Effector memory CD8-positive, alpha-beta T cell (primary cell): ENCODE measurements at regions not wholly inside any gene's neighbourhood (a gene's known extent, or its start where the extent isn't known, plus 50 kb on each side); places are given as distances from the start of the nearest gene placed in this dataset.

Source experiments
- ATAC-seq: fragments of 150-1000 bp; cut with Tn5 transposase; replicated peaks from 2 replicates; pipeline ENCODE4 v1.10.0; 2021; ENCODE audit warnings: mild to moderate bottlenecking, moderate library complexity
- DNase-seq, 3 experiments: peaks; one replicate each; pipeline ENCODE4 v3.0.0; 2021
- H3K27ac Mint-ChIP-seq, 2 donors: one replicate each; pipeline ENCODE4 v1.8.0; 2022; ENCODE audit warnings: mild to moderate bottlenecking in 2 of 2, mixed read lengths in 2 of 2, moderate library complexity in 2 of 2
- H3K27me3 Mint-ChIP-seq, 2 donors: one replicate each; pipeline ENCODE4 v1.8.0; 2022; ENCODE audit warnings: mixed read lengths in 2 of 2
- H3K36me3 Mint-ChIP-seq: one replicate; pipeline ENCODE4 v1.8.0; 2022; ENCODE audit warnings: mild to moderate bottlenecking, moderate library complexity, mixed read lengths; ENCODE audit not compliant: insufficient read depth
- H3K4me1 Mint-ChIP-seq, 2 donors: one replicate each; pipeline ENCODE4 v1.8.0; 2022; ENCODE audit warnings: low read depth in 2 of 2, mixed read lengths in 2 of 2
- H3K4me3 Mint-ChIP-seq, 2 donors: one replicate each; pipeline ENCODE4 v1.8.0; 2022; ENCODE audit warnings: mild to moderate bottlenecking in 2 of 2, mixed read lengths in 2 of 2, moderate library complexity in 2 of 2
- H3K9me3 Mint-ChIP-seq, 2 donors: one replicate each; pipeline ENCODE4 v1.8.0; 2022; ENCODE audit warnings: mixed read lengths in 2 of 2

DNA sequence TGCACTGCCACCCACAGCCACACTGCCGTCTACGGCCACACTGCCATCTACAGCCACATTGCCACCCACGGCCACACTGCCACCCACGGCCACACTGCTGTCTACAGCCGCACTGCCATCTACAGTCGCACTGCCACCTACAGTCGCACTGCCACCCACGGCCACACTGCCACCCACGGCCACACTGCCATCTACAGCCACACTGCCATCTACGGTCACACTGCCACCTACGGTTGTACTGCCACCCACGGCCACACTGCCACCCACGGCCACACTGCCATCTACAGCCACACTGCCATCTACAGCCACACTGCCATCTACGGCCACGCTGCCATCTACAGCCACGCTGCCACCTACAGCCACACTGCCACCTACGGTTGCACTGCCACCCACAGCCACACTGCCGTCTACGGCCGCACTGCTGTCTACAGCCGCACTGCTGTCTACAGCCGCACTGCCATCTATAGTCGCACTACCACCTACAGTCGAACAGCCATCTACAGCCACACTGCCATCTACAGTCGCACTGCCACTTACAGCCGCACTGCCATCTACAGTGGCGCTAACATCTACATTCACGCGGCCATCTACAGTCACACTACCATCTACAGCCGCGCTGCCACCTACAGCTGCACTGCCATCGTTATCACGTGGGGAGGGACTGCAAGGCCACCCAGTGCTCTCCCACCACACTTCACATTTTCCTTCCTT lies 154.6 kb upstream of the AFDN start:
- no peak for ATAC-seq
- H3K27ac Mint-ChIP-seq, result no peak overlapping the region

DNA sequence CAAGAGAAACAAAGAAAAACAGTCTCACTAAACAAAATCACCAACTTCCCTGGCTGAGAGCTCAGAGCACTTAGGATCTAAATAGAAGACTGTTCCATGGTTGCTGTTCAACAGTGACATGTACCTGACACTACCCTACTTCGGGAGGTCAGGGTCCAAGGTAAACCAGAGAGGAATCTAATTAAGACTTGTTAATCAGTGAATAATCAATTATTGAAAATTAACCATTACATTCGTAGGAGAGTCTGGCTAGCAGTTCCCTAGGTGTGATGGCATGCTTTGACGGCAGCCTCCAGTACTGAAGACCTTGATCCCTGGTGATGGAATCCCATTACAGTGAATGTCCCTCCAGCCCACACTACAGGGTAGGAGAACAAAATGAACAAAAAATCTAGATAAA lies 154.0 kb upstream of the AFDN start:
- Mint-ChIP-seq H3K4me1 (no peaks in the 10 kb centered on the region), H3K27me3 (peaks cover 20 to 38% of the 10 kb centered on the region in 2 donors), H3K27ac (no peak overlapping the region), H3K4me3 (no peak overlapping the region), H3K9me3 (peaks cover 14 to 15% of the 10 kb centered on the region in 2 donors), H3K36me3 (no peaks in the 10 kb centered on the region)
- ATAC-seq (no peak), DNase-seq (no peak)

More for the DNA sequence above, 154.6 kb upstream of the AFDN start:
- Mint-ChIP-seq H3K36me3 (no peaks in the 10 kb centered on the region), H3K4me3 (no peak overlapping the region), H3K4me1 (no peaks in the 10 kb centered on the region), H3K9me3 (peaks cover 14 to 15% of the 10 kb centered on the region in 2 donors), H3K27me3 (peaks cover 20 to 32% of the 10 kb centered on the region in 2 donors)
- no peak for DNase-seq

DNA sequence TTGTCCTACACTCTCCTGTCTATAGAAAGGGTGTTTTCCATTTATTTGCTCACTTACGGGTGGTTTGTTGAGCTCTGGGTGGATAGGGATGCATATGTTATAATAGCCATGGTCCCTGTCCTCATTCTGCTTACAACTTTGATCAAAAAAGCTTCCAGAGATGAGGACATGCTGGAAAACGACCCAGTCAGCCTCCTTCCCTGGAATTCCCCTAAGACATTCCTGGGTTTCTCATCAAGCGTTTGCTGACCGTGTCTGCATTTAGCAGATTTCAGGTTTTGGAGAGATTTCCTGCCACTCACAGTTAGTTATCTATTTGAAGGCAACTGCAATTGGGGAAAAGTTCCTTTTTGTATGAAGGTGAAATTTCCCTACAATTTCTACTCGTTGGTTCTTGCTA lies 152.8 kb upstream of the AFDN start:
- no peak overlapping the region for H3K4me3 Mint-ChIP-seq
- H3K27me3 Mint-ChIP-seq, result peaks cover 24 to 50% of the 10 kb centered on the region in 2 donors
- H3K9me3 Mint-ChIP-seq, result peaks cover 14 to 15% of the 10 kb centered on the region in 2 donors
- ATAC-seq (no peak), DNase-seq (no peak)
- peaks cover 0 to 5% of the 10 kb centered on the region in 2 donors for H3K4me1 Mint-ChIP-seq
- no peaks in the 10 kb centered on the region for H3K36me3 Mint-ChIP-seq
- no peak overlapping the region for H3K27ac Mint-ChIP-seq

DNA sequence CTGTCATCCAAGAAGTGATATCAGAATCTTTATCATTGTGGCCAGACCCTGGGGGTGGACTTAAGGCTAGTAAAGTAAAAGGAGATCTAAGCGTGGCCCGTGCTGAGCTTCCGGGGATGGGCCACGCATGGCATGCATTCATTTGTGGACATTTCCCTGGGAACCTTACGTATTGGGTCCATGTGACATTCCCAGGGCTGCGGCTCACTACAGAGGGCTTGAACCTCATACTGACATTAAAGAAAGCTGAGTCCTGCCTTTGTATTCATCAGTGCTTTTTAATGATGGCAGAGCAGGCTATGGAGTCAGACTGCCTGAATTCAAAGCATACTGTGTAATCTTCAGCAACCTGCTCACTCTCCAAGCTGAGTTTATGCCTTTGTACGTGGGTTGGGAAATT lies 152.2 kb upstream of the AFDN start:
- no peaks in the 10 kb centered on the region for H3K36me3 Mint-ChIP-seq
- H3K27ac Mint-ChIP-seq, result no peak overlapping the region
- H3K4me3 Mint-ChIP-seq, result no peak overlapping the region
- DNase-seq (no peak), ATAC-seq (no peak)
- H3K9me3 Mint-ChIP-seq, result peaks cover 14 to 15% of the 10 kb centered on the region in 2 donors
- peaks cover 0 to 5% of the 10 kb centered on the region in 2 donors for H3K4me1 Mint-ChIP-seq
- peaks cover 29 to 56% of the 10 kb centered on the region in 2 donors for H3K27me3 Mint-ChIP-seq

DNA sequence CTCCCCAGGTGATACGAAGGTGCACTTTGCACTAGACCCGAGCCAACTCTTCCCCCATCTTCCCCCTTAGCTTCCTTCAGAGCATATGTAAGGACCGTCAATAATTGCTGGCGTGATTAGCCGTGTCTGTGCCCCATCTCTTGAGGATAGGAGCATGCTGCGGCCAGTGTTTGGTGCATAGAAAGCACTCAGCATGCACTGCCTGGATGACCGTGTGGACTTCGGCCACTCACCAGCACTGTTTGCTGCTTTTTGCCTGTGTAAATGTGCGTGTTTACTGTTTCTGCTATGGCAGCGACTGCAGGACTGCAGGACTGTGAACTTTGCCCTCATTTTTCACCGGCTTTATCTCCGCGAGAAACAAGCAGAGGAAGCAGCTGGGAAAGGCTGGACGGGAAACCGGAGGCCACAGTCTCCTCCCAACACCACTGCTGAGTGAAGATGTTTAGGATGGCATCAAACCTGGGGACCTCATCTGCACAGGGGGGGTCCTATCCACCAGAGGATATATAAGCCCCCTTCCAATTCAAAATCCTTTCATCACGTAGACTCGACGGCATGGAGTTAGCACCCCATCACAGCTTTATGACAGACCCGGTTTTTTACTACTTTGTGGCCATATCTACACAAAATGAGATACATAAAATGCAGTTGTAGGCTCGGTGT lies 150.6 kb upstream of the AFDN start:
- peaks cover 0 to 5% of the 10 kb centered on the region in 2 donors for H3K4me1 Mint-ChIP-seq
- H3K9me3 Mint-ChIP-seq, result peaks cover 14 to 15% of the 10 kb centered on the region in 2 donors
- no peak overlapping the region for H3K27ac Mint-ChIP-seq
- H3K36me3 Mint-ChIP-seq, result no peaks in the 10 kb centered on the region
- DNase-seq (no peak), ATAC-seq (no peak)
- no peak overlapping the region for H3K4me3 Mint-ChIP-seq
- peaks cover 40 to 72% of the 10 kb centered on the region in 2 donors for H3K27me3 Mint-ChIP-seq

DNA sequence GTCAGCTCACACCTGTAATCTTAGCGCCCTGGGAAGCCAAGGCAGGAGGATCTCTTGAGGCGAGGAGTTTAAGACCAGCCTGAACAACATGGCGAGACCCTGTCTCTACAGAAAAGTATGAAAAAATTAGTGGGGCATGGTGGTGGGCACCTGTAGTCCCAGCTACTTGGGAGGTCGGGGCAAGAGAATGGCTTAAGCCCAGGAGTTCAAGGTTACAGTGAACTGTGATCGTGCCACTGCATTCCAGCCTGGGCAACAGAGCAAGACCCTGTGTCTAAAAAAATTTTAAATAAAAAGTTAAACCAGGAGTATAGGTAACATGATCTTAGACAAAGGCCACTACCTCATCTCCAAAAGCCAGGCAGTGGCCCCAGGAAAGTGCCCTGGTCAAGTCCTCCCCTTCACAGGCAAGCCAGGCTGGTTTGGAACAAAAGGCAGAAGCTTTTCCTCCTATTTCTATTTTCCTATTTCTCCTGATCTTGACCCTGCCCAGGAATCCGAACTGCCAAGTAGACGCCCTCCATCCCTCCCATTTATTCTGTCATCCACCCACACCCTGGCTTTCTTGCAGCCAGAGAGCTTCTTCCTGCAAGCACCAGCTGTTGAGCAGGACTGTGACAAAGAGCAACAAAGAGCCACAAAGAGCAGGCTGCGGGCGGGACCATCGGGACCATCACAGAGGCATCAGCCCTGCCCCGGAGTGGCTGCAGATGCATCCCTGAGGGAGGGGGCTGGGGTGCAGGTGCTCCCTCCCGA lies 149.9 kb upstream of the AFDN start:
- peaks cover 0 to 5% of the 10 kb centered on the region in 2 donors for H3K4me1 Mint-ChIP-seq
- no peak overlapping the region for H3K27ac Mint-ChIP-seq
- peaks cover 47 to 79% of the 10 kb centered on the region in 2 donors for H3K27me3 Mint-ChIP-seq
- no peak overlapping the region for H3K4me3 Mint-ChIP-seq
- peaks cover 3% of the 10 kb centered on the region for H3K36me3 Mint-ChIP-seq
- H3K9me3 Mint-ChIP-seq, result peaks cover 8 to 11% of the 10 kb centered on the region in 2 donors
- ATAC-seq, result no peak
- no peak for DNase-seq

DNA sequence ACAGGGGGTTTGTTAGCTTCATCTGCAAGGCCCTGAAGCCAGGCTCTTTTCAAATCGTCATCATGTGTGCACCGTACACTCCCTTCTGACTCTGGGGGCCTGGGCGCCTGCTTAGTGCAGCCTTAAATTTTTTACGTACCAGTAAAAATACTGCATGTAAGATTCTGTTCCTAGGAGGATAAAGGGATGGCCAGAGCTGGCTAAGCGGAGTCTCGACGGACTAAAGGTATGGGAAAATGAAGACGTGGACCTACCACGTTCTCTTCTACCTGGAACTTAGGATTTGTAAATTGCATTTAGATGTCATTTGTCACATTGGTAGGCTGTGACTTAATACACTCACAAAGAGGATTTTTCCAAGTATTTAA lies 149.3 kb upstream of the AFDN start:
- DNase-seq, result no peak
- Mint-ChIP-seq H3K27ac (no peak overlapping the region), H3K9me3 (peaks cover 5% of the 10 kb centered on the region in 2 donors), H3K27me3 (peaks cover 53 to 85% of the 10 kb centered on the region in 2 donors), H3K36me3 (peaks cover 3% of the 10 kb centered on the region), H3K4me1 (peaks cover 0 to 5% of the 10 kb centered on the region in 2 donors), H3K4me3 (no peak overlapping the region)
- ATAC-seq, result no peak

DNA sequence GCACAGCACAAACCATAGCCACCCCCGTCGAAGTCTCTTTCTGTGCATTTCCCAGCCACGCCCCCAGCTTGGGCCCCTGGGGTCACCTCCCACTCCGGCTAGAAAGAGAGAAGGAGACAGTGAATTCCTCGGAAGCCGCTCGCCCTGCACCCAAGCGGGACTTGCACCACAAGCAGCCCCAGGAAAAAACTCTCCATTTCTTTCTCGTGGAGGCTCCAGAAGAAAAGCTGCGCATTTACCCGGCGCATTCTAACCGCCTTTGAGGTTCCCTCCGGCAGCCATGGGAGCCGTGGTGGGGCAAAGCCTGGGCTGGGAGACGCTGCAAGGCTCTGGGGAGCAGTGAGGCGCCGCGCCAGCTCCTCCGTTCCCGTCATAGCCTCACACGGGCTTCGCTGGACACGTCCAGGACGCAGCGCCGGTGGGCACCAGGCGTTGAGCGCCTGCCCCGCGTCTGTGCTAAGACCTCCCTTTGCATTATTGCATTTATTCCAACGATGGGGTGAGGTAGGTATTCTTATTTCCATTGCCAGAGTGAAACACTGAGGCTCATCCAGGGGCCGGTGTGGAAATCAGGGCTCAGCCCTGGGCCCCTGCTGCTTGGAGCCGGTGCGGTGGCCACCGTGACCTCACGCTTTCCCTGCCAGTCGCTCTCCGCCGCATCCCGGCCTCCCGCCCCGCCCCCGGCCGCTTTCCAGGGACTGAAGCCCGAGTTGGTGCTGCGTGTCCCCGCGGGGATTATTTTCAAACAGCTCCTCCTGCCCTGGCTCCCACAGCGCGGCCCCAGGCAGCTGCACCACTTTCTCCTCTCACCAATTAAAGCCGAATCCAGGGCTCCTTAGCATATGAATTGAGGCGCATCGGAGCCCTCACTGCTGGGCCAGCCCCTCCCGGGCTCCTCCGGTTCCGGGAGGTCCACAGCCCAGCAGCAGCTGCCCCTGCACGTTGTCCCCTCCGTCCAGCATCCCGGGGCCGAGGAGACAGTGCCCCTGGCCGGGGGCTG lies 148.3 kb upstream of the AFDN start:
- H3K36me3 Mint-ChIP-seq, result peaks cover 3% of the 10 kb centered on the region
- DNase-seq, result no peak
- no peak overlapping the region for H3K27ac Mint-ChIP-seq
- no peak overlapping the region for H3K4me3 Mint-ChIP-seq
- peaks cover 0 to 3% of the 10 kb centered on the region in 2 donors for H3K9me3 Mint-ChIP-seq
- peaks cover 0 to 5% of the 10 kb centered on the region in 2 donors for H3K4me1 Mint-ChIP-seq
- no peak for ATAC-seq
- H3K27me3 Mint-ChIP-seq, result peaks cover 54 to 93% of the 10 kb centered on the region in 2 donors

DNA sequence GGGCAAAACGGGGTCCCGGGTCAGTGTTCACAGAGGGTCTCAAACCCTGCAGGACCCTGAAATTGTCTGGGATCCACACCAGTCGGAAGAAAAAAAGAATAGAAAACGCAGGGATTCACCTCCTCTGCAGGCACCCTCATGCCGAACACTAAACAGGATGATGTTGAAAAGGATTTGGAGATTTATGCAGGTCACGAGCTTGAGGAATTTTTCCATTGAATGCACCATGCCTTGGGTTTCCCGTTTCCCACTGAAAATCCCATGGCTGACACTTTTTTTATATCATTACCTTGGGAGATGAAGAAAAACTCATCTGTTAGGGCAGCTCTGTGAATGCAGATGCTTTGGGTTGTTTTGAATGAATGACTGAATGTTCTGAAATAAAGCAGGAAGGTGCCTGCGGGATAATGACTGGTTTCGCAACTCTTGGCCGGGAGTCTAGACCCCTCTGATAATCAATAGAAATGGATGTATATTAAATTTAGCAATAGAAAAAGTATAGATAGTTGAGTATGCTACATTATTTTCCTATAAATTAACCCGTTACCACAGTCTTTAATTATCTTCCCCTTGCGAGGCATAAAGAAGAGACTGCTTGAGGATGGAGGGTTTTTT lies 147.5 kb upstream of the AFDN start:
- H3K36me3 Mint-ChIP-seq, result peaks cover 3% of the 10 kb centered on the region
- no peak overlapping the region for H3K4me3 Mint-ChIP-seq
- no peak overlapping the region for H3K27ac Mint-ChIP-seq
- H3K9me3 Mint-ChIP-seq, result peaks cover 0 to 3% of the 10 kb centered on the region in 2 donors
- ATAC-seq (no peak), DNase-seq (no peak)
- peaks cover 0 to 5% of the 10 kb centered on the region in 2 donors for H3K4me1 Mint-ChIP-seq
- peaks cover 57 to 98% of the 10 kb centered on the region in 2 donors for H3K27me3 Mint-ChIP-seq

DNA sequence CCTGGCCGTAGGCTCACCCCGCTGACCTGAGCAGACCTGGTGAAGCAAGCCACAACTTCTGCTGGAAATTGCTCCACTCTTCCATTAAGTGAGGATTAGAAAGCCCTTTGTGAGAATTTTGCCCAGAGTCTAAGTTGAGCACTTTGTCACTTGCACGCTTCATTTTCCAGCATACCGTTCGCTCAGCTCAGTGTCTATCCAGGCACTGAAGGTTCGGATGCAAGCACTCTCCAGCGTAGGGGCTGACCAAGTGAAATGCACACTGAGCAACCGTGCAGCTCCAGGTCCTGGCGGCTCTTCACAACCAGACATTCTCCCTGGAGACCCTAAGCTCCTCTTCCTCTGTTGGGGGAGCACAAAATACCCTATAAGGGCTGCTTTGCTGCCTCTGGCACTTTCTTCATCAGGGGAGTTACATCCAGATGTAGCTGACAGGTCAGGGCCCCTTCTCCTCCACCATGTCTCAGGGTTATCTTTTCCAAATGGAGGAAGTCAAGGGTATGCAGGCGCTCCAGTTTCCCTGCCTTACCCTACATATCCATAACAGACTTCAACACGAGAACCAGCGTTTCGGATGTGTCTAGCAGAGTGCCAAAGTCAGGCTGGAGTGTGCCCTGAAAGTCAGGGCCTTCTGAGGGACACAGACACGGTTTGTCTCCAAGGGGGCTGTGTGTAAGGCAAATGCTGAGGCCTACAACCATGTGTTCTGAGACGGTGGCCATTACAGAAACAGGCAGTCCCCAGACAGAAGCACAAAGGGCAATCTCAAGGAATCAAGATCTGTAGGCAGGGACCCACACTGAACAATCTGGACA lies 146.7 kb upstream of the AFDN start:
- DNase-seq (no peak), ATAC-seq (no peak)
- peaks cover 3% of the 10 kb centered on the region for H3K36me3 Mint-ChIP-seq
- peaks cover 0 to 5% of the 10 kb centered on the region in 2 donors for H3K4me1 Mint-ChIP-seq
- H3K27ac Mint-ChIP-seq, result no peak overlapping the region
- H3K27me3 Mint-ChIP-seq, result peaks cover 54 to 98% of the 10 kb centered on the region in 2 donors
- no peaks in the 10 kb centered on the region for H3K9me3 Mint-ChIP-seq
- H3K4me3 Mint-ChIP-seq, result no peak overlapping the region

DNA sequence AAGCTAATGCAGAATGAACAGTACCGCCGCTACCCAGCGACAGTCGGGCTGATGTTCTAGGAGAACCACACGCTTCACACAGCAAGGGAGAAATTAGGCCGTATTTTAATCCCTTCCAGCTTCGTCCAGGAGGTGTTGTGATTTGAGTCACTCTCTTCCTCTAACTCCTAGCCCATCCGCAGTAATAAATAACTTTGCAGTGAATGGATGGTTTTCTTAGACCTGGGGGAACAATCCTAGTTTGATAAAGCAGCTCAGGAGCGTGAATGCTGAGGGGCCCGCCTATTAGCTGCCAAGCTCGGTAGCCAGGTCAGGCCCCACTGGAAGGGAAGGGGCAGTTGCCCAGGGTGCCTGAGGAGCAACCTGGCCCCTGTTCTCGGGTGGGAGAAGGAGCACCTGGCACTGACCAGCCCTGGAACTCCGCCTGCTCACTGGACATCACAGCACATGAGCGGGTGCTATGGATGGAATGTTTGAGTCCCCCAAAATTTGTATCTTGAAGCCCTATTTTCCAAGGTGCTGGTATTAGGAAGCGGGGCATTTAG lies 146.0 kb upstream of the AFDN start:
- no peak overlapping the region for H3K27ac Mint-ChIP-seq

More for the DNA sequence above, 146.0 kb upstream of the AFDN start:
- H3K9me3 Mint-ChIP-seq, result peaks cover 0 to 2% of the 10 kb centered on the region in 2 donors
- H3K27me3 Mint-ChIP-seq, result peaks cover 56 to 98% of the 10 kb centered on the region in 2 donors
- no peak overlapping the region for H3K4me3 Mint-ChIP-seq
- peaks cover 0 to 7% of the 10 kb centered on the region in 2 donors for H3K4me1 Mint-ChIP-seq
- no peak for DNase-seq
- ATAC-seq, result no peak
- H3K36me3 Mint-ChIP-seq, result peaks cover 3% of the 10 kb centered on the region
